ENCODE measurements at regions not wholly inside any gene's neighbourhood (a gene's known extent, or its start where the extent isn't known, plus 50 kb on each side); places are given as distances from the start of the nearest gene placed in this dataset.

DNA sequence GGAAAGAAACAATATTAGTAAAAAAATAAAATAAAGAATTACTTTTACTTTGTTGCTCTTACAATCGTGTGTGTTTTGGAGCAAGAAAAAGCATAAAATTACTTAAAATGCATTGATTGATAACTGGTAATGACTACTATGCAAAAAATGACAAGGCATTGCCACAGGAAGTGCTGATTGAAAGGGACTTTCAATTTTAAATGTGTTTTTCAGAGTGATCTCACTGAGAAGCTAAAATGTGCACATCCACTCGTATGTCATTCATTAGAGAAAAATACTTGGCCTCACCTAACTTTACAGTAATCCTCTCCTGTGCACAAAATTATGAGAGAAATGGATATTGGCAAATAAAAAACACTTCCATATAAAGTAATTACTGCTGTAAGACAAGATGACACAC lies 934.9 kb downstream of the SLITRK6 start:
- H3K27me3 ChIP-seq (ENCODE audit: insufficient read depth, poor library complexity, severe bottlenecking): no peaks in the 10 kb centered on the region
- H3K4me3 ChIP-seq (replicated peaks; ENCODE audit: insufficient read depth, low read length): no peak overlapping the region
- TF ChIP-seq GABPA (IDR thresholded peaks at IDR 0.05; ENCODE audit: low read depth): no peak
- TF ChIP-seq, protein P1, sequence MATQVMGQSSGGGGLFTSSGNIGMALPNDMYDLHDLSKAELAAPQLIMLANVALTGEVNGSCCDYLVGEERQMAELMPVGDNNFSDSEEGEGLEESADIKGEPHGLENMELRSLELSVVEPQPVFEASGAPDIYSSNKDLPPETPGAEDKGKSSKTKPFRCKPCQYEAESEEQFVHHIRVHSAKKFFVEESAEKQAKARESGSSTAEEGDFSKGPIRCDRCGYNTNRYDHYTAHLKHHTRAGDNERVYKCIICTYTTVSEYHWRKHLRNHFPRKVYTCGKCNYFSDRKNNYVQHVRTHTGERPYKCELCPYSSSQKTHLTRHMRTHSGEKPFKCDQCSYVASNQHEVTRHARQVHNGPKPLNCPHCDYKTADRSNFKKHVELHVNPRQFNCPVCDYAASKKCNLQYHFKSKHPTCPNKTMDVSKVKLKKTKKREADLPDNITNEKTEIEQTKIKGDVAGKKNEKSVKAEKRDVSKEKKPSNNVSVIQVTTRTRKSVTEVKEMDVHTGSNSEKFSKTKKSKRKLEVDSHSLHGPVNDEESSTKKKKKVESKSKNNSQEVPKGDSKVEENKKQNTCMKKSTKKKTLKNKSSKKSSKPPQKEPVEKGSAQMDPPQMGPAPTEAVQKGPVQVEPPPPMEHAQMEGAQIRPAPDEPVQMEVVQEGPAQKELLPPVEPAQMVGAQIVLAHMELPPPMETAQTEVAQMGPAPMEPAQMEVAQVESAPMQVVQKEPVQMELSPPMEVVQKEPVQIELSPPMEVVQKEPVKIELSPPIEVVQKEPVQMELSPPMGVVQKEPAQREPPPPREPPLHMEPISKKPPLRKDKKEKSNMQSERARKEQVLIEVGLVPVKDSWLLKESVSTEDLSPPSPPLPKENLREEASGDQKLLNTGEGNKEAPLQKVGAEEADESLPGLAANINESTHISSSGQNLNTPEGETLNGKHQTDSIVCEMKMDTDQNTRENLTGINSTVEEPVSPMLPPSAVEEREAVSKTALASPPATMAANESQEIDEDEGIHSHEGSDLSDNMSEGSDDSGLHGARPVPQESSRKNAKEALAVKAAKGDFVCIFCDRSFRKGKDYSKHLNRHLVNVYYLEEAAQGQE (IDR thresholded peaks at IDR 0.05; ENCODE audit: insufficient replicate concordance, low read depth): no peak
- TF ChIP-seq, protein P2, sequence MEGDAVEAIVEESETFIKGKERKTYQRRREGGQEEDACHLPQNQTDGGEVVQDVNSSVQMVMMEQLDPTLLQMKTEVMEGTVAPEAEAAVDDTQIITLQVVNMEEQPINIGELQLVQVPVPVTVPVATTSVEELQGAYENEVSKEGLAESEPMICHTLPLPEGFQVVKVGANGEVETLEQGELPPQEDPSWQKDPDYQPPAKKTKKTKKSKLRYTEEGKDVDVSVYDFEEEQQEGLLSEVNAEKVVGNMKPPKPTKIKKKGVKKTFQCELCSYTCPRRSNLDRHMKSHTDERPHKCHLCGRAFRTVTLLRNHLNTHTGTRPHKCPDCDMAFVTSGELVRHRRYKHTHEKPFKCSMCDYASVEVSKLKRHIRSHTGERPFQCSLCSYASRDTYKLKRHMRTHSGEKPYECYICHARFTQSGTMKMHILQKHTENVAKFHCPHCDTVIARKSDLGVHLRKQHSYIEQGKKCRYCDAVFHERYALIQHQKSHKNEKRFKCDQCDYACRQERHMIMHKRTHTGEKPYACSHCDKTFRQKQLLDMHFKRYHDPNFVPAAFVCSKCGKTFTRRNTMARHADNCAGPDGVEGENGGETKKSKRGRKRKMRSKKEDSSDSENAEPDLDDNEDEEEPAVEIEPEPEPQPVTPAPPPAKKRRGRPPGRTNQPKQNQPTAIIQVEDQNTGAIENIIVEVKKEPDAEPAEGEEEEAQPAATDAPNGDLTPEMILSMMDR (IDR thresholded peaks at IDR 0.05; ENCODE audit: insufficient read depth, low read length): no peak
- no peak for TF ChIP-seq POLR2AphosphoS5 (IDR thresholded peaks at IDR 0.05; ENCODE audit: low read depth)
- no peak for TF ChIP-seq SPI1 (IDR thresholded peaks at IDR 0.05; ENCODE audit: borderline replicate concordance, low read depth)
- no peak overlapping the region for H3K27ac ChIP-seq (replicated peaks)
- DNase-seq (ENCODE audit: low read depth in 1 of 2, low spot score in 1 of 2): no peak

DNA sequence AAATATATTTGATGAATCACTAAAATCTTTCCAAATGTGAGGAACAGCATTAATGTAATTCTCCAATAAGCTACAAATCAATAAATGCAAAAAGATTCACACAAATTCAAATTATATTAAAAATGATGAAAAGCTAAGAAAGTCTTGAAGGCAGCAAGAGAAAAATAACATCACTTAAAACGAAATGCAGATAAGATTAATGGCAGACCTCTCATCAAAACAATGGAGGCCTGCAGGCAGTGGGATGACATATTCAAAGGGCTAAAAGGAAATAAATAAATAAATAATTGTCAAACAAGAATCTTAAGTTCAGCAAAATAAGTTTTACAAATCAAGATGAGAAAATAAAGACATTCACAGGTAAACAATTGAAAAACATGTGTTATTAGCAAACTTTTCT lies 952.1 kb downstream of the SLITRK6 start:
- DNase-seq (ENCODE audit: low read depth in 1 of 2, low spot score in 1 of 2): no peak
- TF ChIP-seq GABPA (IDR thresholded peaks at IDR 0.05; ENCODE audit: low read depth): no peak
- TF ChIP-seq, protein P2 (IDR thresholded peaks at IDR 0.05; ENCODE audit: insufficient read depth, low read length): no peak
- TF ChIP-seq, protein P1 (IDR thresholded peaks at IDR 0.05; ENCODE audit: insufficient replicate concordance, low read depth): no peak
- no peak for TF ChIP-seq SPI1 (IDR thresholded peaks at IDR 0.05; ENCODE audit: borderline replicate concordance, low read depth)
- no peak for TF ChIP-seq POLR2AphosphoS5 (IDR thresholded peaks at IDR 0.05; ENCODE audit: low read depth)
- Histone ChIP-seq H3K27ac (replicated peaks) (no peak overlapping the region), H3K4me3 (replicated peaks; ENCODE audit: insufficient read depth, low read length) (no peak overlapping the region), H3K27me3 (ENCODE audit: insufficient read depth, poor library complexity, severe bottlenecking) (no peaks in the 10 kb centered on the region)

DNA sequence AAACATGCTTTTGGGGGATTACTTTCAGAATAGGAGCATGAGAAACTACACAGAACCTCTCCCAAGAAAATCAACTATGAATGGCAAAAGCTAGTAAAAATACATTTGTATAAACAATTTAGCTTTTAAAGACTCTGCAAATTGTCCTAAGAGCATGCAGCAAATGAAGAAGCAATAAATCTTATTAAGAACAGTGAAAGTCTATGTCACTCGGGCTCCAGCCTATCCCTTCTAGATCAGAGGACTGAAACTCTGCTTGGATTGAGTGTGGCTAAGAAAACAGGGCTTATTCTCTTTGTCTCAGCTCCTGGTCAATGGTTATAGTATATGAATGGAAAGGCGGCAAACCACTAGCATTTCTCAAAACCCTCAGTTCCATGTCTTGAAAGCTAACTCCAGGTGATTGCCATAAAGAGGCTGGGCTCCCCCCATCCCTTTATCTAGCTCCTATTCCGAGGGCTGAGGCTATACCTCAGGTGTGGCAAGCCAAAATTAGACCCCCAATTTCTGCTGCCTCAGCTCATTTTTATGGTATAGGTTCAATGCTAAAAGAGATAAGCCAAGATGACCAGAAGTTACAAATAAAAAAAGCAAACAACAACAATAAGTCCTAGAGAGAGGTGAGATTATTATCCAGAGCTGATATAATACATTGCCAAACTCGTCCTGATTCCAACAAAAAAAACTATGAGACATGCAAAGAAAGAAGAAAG lies 953.2 kb downstream of the SLITRK6 start:
- no peak overlapping the region for H3K27ac ChIP-seq (replicated peaks)
- H3K4me3 ChIP-seq (replicated peaks; ENCODE audit: insufficient read depth, low read length): no peak overlapping the region
- no peaks in the 10 kb centered on the region for H3K27me3 ChIP-seq (ENCODE audit: insufficient read depth, poor library complexity, severe bottlenecking)
- TF ChIP-seq, protein P1 (IDR thresholded peaks at IDR 0.05; ENCODE audit: insufficient replicate concordance, low read depth): no peak
- TF ChIP-seq, protein P2 (IDR thresholded peaks at IDR 0.05; ENCODE audit: insufficient read depth, low read length): no peak
- TF ChIP-seq GABPA (IDR thresholded peaks at IDR 0.05; ENCODE audit: low read depth) (no peak), SPI1 (IDR thresholded peaks at IDR 0.05; ENCODE audit: borderline replicate concordance, low read depth) (no peak), POLR2AphosphoS5 (IDR thresholded peaks at IDR 0.05; ENCODE audit: low read depth) (no peak)
- DNase-seq (ENCODE audit: low read depth in 1 of 2, low spot score in 1 of 2): no peak
